ENCODE measurements at regions not wholly inside any gene's neighbourhood (a gene's known extent, or its start where the extent isn't known, plus 50 kb on each side); places are given as distances from the start of the nearest gene placed in this dataset.

DNA sequence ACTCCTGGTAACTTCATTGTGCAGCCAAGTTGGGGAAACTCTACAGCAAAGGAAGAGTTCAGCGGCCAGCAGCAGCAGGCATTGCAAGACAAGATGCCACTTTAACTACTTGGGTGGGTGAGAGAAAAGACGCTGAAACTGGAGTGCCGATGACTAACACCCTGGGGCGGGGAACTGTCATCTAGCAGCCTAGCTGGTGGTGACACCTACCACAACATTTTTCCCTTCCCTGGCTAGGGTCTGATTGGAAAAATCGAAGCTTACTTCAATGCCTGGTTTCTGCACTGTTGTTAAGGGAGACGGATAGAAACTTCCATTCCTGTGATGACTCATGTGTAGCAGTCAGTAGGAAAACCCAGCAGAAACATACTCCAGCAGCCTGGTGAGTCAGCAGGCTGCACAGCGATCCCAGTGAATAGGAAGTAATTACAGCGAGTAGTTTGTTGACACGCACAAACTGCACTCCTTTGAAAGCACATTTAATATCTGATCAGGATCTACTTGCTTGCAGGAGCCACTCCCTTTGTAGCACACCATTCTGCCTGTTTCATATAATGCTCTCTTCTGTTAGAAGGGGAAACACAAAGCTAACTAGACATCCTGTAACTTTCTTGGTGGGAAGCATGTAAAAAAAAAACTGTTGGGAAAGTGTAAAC is 62.1 kb upstream of the MAPRE2 start:
- Histone ChIP-seq H3K4me2 (ENCODE audit: extremely low read depth, insufficient read depth, low read length) (peak overlapping the region; percentile 87), H3K36me3 (ENCODE audit: control insufficient read depth, insufficient read depth, low read length) (no peaks in the 10 kb centered on the region), H3K4me3 (replicated peaks in 1 of 4; ENCODE audit: control extremely low read depth in 1 of 4, insufficient read depth in 1 of 4, low read depth in 3 of 4, low read length in 4 of 4) (peak overlapping the region; percentile 45 to 84 (median 74)), H2AFZ (ENCODE audit: low read length) (peak overlapping the region; percentile 76), H3K9me3 (ENCODE audit: control insufficient read depth, insufficient read depth, low read depth, low read length) (no peaks in the 10 kb centered on the region), H4K20me1 (ENCODE audit: control insufficient read depth, extremely low read depth, insufficient read depth, low read length) (no peaks in the 10 kb centered on the region), H3K4me1 (ENCODE audit: control insufficient read depth, extremely low read depth, insufficient read depth, low read length) (peaks cover 2% of the 10 kb centered on the region), H3K27ac (ENCODE audit: insufficient read depth, low read length) (peak overlapping the region; percentile 69), H3K79me2 (ENCODE audit: control insufficient read depth, insufficient read depth, low read length) (no peaks in the 10 kb centered on the region), H3K9ac (ENCODE audit: insufficient read depth, low read length) (peak overlapping the region; percentile 34), H3K27me3 (ENCODE audit: control insufficient read depth, insufficient read depth, low read length) (peaks cover 13% of the 10 kb centered on the region)
- TF ChIP-seq, protein P1, sequence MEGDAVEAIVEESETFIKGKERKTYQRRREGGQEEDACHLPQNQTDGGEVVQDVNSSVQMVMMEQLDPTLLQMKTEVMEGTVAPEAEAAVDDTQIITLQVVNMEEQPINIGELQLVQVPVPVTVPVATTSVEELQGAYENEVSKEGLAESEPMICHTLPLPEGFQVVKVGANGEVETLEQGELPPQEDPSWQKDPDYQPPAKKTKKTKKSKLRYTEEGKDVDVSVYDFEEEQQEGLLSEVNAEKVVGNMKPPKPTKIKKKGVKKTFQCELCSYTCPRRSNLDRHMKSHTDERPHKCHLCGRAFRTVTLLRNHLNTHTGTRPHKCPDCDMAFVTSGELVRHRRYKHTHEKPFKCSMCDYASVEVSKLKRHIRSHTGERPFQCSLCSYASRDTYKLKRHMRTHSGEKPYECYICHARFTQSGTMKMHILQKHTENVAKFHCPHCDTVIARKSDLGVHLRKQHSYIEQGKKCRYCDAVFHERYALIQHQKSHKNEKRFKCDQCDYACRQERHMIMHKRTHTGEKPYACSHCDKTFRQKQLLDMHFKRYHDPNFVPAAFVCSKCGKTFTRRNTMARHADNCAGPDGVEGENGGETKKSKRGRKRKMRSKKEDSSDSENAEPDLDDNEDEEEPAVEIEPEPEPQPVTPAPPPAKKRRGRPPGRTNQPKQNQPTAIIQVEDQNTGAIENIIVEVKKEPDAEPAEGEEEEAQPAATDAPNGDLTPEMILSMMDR (conservative IDR thresholded peaks at IDR 0.05 in 1 of 2, IDR thresholded peaks at IDR 0.05 in 1 of 2; ENCODE audit: low read depth in 1 of 2, low read length in 2 of 2), result no peak
- no peak for TF ChIP-seq EZH2 (IDR thresholded peaks at IDR 0.05; ENCODE audit: low read length, missing control alignments)
- DNase-seq (ENCODE audit: low read depth in 2 of 2), result peak; percentile 92 to 98

DNA sequence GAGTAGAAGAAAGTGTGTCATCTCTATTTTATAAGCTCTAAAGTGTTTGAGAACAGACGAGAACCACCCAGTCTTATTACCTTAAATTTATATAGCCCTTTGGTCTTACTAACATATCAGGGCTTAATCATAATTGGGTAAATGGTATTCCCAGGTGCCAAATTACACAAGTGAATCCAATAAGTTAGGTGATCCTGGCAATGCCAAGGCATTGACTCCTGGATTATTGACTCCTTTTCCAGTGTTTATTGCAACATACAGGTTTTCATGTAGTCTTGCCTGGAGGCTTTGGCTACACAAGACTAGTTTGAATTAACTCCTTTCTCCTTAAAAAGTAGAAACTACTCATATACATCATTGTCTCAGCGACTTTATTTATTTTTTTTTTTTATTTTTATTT is 59.7 kb upstream of the MAPRE2 start:
- Histone ChIP-seq H4K20me1 (ENCODE audit: control insufficient read depth, extremely low read depth, insufficient read depth, low read length) (no peaks in the 10 kb centered on the region), H2AFZ (ENCODE audit: low read length) (no peak overlapping the region), H3K27ac (ENCODE audit: insufficient read depth, low read length) (no peak overlapping the region), H3K4me3 (replicated peaks in 1 of 4; ENCODE audit: control extremely low read depth in 1 of 4, insufficient read depth in 1 of 4, low read depth in 3 of 4, low read length in 4 of 4) (no peak overlapping the region), H3K36me3 (ENCODE audit: control insufficient read depth, insufficient read depth, low read length) (no peaks in the 10 kb centered on the region), H3K9ac (ENCODE audit: insufficient read depth, low read length) (no peak overlapping the region), H3K9me3 (ENCODE audit: control insufficient read depth, insufficient read depth, low read depth, low read length) (no peaks in the 10 kb centered on the region), H3K4me1 (ENCODE audit: control insufficient read depth, extremely low read depth, insufficient read depth, low read length) (peaks cover 2% of the 10 kb centered on the region), H3K4me2 (ENCODE audit: extremely low read depth, insufficient read depth, low read length) (no peak overlapping the region), H3K27me3 (ENCODE audit: control insufficient read depth, insufficient read depth, low read length) (peaks cover 1% of the 10 kb centered on the region), H3K79me2 (ENCODE audit: control insufficient read depth, insufficient read depth, low read length) (no peaks in the 10 kb centered on the region)
- no peak for DNase-seq (ENCODE audit: low read depth in 2 of 2)
- TF ChIP-seq, protein P1 (conservative IDR thresholded peaks at IDR 0.05 in 1 of 2, IDR thresholded peaks at IDR 0.05 in 1 of 2; ENCODE audit: low read depth in 1 of 2, low read length in 2 of 2), result no peak
- TF ChIP-seq EZH2 (IDR thresholded peaks at IDR 0.05; ENCODE audit: low read length, missing control alignments), result no peak

DNA sequence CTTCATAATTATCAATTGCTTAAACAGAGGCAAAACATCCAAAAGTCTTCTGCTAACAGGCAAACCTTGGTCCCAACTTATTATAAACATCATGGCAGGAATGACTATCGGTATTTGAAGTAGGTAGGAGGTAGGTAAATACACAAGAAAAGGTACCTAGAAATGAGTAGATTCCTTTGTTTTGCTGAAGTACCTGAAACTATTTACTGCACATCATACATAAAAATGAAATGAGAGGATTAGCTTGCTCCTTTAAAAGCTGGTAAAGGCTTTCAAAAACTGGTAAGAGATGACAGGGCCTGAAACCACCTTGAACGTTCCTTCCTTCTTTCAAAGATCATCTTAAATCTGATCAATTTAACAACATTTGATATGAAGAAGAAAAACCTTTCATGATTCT is 55.2 kb upstream of the MAPRE2 start:
- Histone ChIP-seq H4K20me1 (ENCODE audit: control insufficient read depth, extremely low read depth, insufficient read depth, low read length) (no peaks in the 10 kb centered on the region), H3K27me3 (ENCODE audit: control insufficient read depth, insufficient read depth, low read length) (no peaks in the 10 kb centered on the region), H2AFZ (ENCODE audit: low read length) (no peak overlapping the region), H3K9ac (ENCODE audit: insufficient read depth, low read length) (no peak overlapping the region), H3K36me3 (ENCODE audit: control insufficient read depth, insufficient read depth, low read length) (no peaks in the 10 kb centered on the region), H3K4me1 (ENCODE audit: control insufficient read depth, extremely low read depth, insufficient read depth, low read length) (no peaks in the 10 kb centered on the region), H3K9me3 (ENCODE audit: control insufficient read depth, insufficient read depth, low read depth, low read length) (no peaks in the 10 kb centered on the region), H3K27ac (ENCODE audit: insufficient read depth, low read length) (no peak overlapping the region), H3K79me2 (ENCODE audit: control insufficient read depth, insufficient read depth, low read length) (no peaks in the 10 kb centered on the region), H3K4me3 (replicated peaks in 1 of 4; ENCODE audit: control extremely low read depth in 1 of 4, insufficient read depth in 1 of 4, low read depth in 3 of 4, low read length in 4 of 4) (no peak overlapping the region), H3K4me2 (ENCODE audit: extremely low read depth, insufficient read depth, low read length) (no peak overlapping the region)
- TF ChIP-seq EZH2 (IDR thresholded peaks at IDR 0.05; ENCODE audit: low read length, missing control alignments), result no peak
- TF ChIP-seq, protein P1 (conservative IDR thresholded peaks at IDR 0.05 in 1 of 2, IDR thresholded peaks at IDR 0.05 in 1 of 2; ENCODE audit: low read depth in 1 of 2, low read length in 2 of 2), result no peak
- DNase-seq (ENCODE audit: low read depth in 2 of 2), result no peak

All from fibroblast of lung (primary cell).